HAP-1 (cell line): ENCODE measurements at regions not wholly inside any gene's neighbourhood (a gene's known extent, or its start where the extent isn't known, plus 50 kb on each side); places are given as distances from the start of the nearest gene placed in this dataset.
A peak's percentile ranks its signal among the peaks of the same experiment; 100 is the strongest.
"Not testable (repeated sequence)": the region's sequence is repeated elsewhere in the genome, so short reads cannot be mapped to it uniquely, and the experiment has no call there.

Experiments used
- DNase-seq, 2 experiments: peaks; one replicate each; pipeline ENCODE4 v3.0.0-alpha.2; 2016 to 2020; ENCODE audit warnings: low spot score in 2 of 2
- H3K27me3 ChIP-seq: fragments of 250-450 bp; sonication (Bioruptor Pico); 2 replicates; pipeline ENCODE4 v1.5.1; 2020; ENCODE audit warnings: low read depth, mild to moderate bottlenecking, moderate library complexity
- H3K36me3 ChIP-seq: fragments of 250-450 bp; sonication (Bioruptor Pico); replicated peaks from 2 replicates; pipeline ENCODE4 v1.5.1; 2020; ENCODE audit warnings: mild to moderate bottlenecking
- H3K4me1 ChIP-seq: fragments of 250-450 bp; sonication (Bioruptor Pico); 2 replicates; pipeline ENCODE4 v1.5.1; 2020; ENCODE audit warnings: mild to moderate bottlenecking
- H3K4me3 ChIP-seq: fragments of 250-450 bp; sonication (Bioruptor Pico); 2 replicates; pipeline ENCODE4 v1.5.1; 2020; ENCODE audit warnings: mild to moderate bottlenecking, moderate library complexity
- H3K9me3 ChIP-seq: fragments of 250-450 bp; sonication (Bioruptor Pico); 2 replicates; pipeline ENCODE4 v1.5.1; 2020; ENCODE audit warnings: mild to moderate bottlenecking, moderate library complexity
- in situ Hi-C: fragments of 300-500 bp; cut with MboI; formaldehyde crosslinking; loops from 3 replicates; pipeline ENCODE4 v1.14.3; 2020; ENCODE audit warnings: low sequenced_read_pairs, inconsistent platforms, mixed read lengths

DNA sequence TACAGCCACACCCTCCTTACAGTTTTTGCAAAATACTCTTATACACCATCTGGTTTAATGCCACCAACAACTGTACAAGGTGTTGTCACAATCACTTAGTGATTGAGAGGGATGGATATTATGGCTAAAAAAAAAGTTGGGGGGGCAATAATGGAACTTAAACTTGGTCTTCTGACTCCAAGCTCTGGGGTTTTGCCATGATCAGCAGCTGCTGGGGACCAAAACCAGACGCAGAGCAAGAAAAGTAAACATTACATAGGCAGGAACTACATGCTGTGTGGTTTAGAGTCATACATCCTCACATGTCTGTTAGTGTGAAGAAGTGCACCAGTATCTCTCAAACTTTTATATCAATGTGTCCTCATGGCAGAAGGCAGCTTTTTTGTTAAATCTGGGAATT is 152.4 kb downstream of the TBC1D2B start:
- H3K36me3 ChIP-seq, H3K4me3 ChIP-seq, DNase-seq, in situ Hi-C loops, H3K9me3 ChIP-seq, H3K4me1 ChIP-seq, H3K27me3 ChIP-seq: not testable (repeated sequence)

GRCh38 chr15:77921664-77922063 is 155.8 kb downstream of the TBC1D2B start:
- in situ Hi-C loops, result no loop called here

DNA sequence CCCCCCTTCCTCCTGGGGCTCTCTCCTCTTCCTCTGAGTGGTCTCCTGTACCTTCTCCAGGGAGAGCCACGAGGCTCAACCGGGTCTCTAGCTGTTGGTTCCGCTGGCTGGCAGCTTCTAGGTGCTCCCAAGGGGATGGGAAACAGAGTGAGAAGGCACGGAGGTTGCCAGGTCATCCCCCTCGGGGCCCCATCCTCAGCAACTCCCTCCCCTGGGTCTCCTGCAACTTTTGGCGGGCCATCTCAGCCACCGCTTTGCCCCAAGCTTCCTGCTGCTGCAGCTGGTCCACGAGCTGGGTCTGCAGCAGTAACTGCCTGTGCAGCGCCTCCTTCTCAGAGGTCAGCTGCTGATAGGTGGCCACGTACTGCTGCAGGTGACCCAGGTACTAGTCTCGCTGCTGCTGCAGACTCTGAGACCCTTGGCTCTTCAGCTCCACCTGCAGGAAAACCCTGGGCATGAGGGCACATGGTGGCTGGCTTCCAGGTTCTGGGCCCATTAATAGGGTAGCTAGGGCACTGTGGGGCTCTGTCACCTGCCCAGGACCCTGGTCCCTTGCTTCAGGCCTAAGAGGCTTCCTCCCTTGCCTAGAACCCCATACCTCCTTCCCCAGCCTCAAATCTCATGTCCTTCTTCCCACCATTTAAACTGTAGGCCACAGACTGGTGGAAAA is 160.4 kb downstream of the TBC1D2B start:
- H3K4me1 ChIP-seq, in situ Hi-C loops, H3K4me3 ChIP-seq, H3K9me3 ChIP-seq, H3K36me3 ChIP-seq: not testable (repeated sequence)
- DNase-seq, result peak in 1 of 2 experiments; percentile 35
- peaks cover 31% of the 10 kb centered on the region for H3K27me3 ChIP-seq

More at GRCh38 chr15:77921664-77922063, 155.8 kb downstream of the TBC1D2B start:
- Histone ChIP-seq H3K9me3 (no peaks in the 10 kb centered on the region), H3K4me1 (no peaks in the 10 kb centered on the region), H3K4me3 (no peak overlapping the region), H3K27me3 (peaks cover 4% of the 10 kb centered on the region; the same call in 1 of the 2 replicates), H3K36me3 (no peaks in the 10 kb centered on the region)
- DNase-seq, result no peak

DNA sequence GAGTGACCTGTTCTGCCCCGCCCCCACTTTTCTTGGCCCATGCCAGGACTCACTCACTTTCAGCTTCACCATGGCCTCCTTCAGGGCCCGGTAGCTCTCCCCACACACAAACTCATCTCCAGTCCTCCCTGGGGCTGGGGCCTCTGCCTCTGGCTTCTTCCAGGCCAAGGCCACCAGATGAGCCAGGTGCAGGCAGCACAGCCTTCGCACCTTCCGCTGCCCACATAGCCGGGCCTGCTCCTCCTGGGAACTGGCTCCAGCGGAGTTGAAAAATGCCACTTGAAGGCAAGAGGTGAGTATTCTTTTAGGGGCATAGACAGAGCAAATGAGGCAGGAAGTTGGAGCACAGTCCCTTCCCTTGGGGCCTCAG is 161.6 kb downstream of the TBC1D2B start:
- H3K4me1 ChIP-seq, H3K9me3 ChIP-seq, H3K4me3 ChIP-seq, in situ Hi-C loops, H3K36me3 ChIP-seq, DNase-seq: not testable (repeated sequence)
- H3K27me3 ChIP-seq, result peaks cover 35% of the 10 kb centered on the region

DNA sequence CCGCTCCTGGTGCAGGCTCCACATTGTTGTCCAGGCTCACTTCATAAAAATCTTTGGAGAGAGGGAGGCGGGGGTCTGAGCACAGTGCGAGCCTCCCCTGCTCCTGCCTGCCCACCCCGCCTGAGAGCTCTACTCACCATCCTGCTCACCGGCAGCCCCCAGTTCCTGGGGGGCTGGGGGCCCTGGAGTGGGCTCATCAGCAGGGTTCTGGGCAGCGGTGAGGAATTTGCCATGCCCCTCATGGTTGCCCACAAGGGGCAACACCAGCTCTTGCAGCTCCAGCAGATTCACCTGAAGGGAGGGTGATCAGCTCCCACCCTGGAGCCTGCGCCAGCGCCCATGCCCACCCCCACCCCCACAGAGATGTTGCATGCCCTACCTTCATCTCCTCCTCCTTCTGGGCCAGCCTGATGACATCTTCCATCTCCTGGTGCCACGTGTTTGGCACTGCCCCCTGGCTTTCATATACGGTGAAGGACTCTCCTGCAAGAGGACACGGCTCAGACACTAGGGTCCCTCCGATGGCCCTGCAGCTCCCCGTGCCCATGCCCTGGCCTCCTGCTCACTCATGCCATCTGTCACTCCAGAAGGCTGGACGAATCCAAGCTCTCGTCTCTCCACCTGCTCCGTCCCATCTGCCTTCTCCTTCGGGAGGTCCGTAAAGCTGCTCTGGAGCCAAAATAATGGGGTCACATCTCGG is 162.1 kb downstream of the TBC1D2B start:
- in situ Hi-C loops, result no loop called here
- H3K27me3 ChIP-seq, result peaks cover 35% of the 10 kb centered on the region
- H3K36me3 ChIP-seq, result no peaks in the 10 kb centered on the region
- H3K4me3 ChIP-seq, result no peak overlapping the region
- peak in 1 of 2 experiments; percentile 6 for DNase-seq
- no peaks in the 10 kb centered on the region for H3K9me3 ChIP-seq
- H3K4me1 ChIP-seq, result no peaks in the 10 kb centered on the region

DNA sequence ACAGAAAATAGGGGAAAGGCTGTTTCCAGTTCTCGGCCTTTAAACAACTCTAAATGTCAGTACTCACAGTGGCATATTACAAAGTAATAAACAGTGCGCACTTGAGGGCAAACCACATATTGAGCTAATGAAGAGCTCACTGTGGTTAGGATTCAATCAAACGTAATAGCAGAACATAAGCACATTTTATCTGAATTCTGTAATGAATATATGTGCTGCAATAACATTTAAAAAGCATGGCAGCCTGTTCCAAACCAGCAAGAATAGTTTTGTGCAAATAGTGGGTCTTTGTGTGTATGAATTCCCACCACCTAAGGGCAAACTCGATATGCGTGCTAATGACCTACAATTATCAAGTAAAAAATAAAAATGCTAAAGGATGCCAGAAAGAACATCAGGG is 163.0 kb downstream of the TBC1D2B start:
- H3K9me3 ChIP-seq, H3K4me1 ChIP-seq, H3K4me3 ChIP-seq, in situ Hi-C loops, H3K36me3 ChIP-seq: not testable (repeated sequence)
- peak in 1 of 2 experiments; percentile 1 for DNase-seq
- H3K27me3 ChIP-seq, result peaks cover 35% of the 10 kb centered on the region

GRCh38 chr15:77910030-77910911 is 167.2 kb downstream of the TBC1D2B start:
- H3K9me3 ChIP-seq, H3K4me1 ChIP-seq, in situ Hi-C loops, H3K36me3 ChIP-seq: not testable (repeated sequence)
- H3K4me3 ChIP-seq, result peak overlapping the region; percentile 27
- peaks cover 51% of the 10 kb centered on the region for H3K27me3 ChIP-seq
- peak; percentile 90 to 96 for DNase-seq

- in situ Hi-C loops, result no loop called here
- no peak overlapping the region for H3K4me3 ChIP-seq
- H3K4me1 ChIP-seq, result no peaks in the 10 kb centered on the region
- no peaks in the 10 kb centered on the region for H3K36me3 ChIP-seq
- H3K9me3 ChIP-seq, result no peaks in the 10 kb centered on the region
- peaks cover 52% of the 10 kb centered on the region for H3K27me3 ChIP-seq
- peak in 1 of 2 experiments; percentile 7 for DNase-seq
Measured at GRCh38 chr15:77909182-77909940, 168.2 kb downstream of the TBC1D2B start.

GRCh38 chr15:77908752-77909111 is 168.8 kb downstream of the TBC1D2B start:
- DNase-seq, H3K4me3 ChIP-seq, H3K36me3 ChIP-seq, H3K4me1 ChIP-seq, H3K9me3 ChIP-seq, in situ Hi-C loops: not testable (repeated sequence)
- peaks cover 47% of the 10 kb centered on the region for H3K27me3 ChIP-seq

- Histone ChIP-seq H3K9me3 (no peaks in the 10 kb centered on the region), H3K4me3 (no peak overlapping the region), H3K27me3 (peaks cover 41% of the 10 kb centered on the region), H3K36me3 (no peaks in the 10 kb centered on the region), H3K4me1 (no peaks in the 10 kb centered on the region)
- in situ Hi-C loops, result no loop called here
- peak; percentile 91 to 96 for DNase-seq
Measured at GRCh38 chr15:77907824-77908751, 169.4 kb downstream of the TBC1D2B start.

- H3K4me1 ChIP-seq, DNase-seq, H3K9me3 ChIP-seq, in situ Hi-C loops, H3K4me3 ChIP-seq, H3K36me3 ChIP-seq: not testable (repeated sequence)
- peaks cover 25% of the 10 kb centered on the region for H3K27me3 ChIP-seq
Measured at GRCh38 chr15:77906062-77906990, 171.2 kb downstream of the TBC1D2B start.
